Pancreas (tissue), 10 donors: ENCODE measurements at regions not wholly inside any gene's neighbourhood (a gene's known extent, or its start where the extent isn't known, plus 50 kb on each side); places are given as distances from the start of the nearest gene placed in this dataset.
"Not testable (repeated sequence)": the region's sequence is repeated elsewhere in the genome, so short reads cannot be mapped to it uniquely, and the experiment has no call there.

ENCODE experiments used
- ATAC-seq, 4 donors: fragments of 200-7000 bp; cut with Tn5 transposase; one replicate each; pipeline versions ENCODE4 v1.8.0 to v1.9.1; 2020; ENCODE audit warnings: mild to moderate bottlenecking in 4 of 4, moderate library complexity in 4 of 4
- DNase-seq, 6 donors: peaks; one replicate each; pipeline ENCODE4 v3.0.0-alpha.2; 2020
- FAIRE-seq: peaks from 2 replicates; lab custom pipeline; 2012; peaks lifted over from hg19 to GRCh38; lab: Jason Lieb, UNC
- H3K27ac ChIP-seq, 4 donors: fragments of 200-600 bp; sonication (generic); 1 replicate in 3 of 4; 2 replicates in 1 of 4; pipeline versions ENCODE4 v1.5.0 to v1.8.0; 2020
- H3K27me3 ChIP-seq, 4 donors: fragments of 200-600 bp; one replicate each; pipeline ENCODE4 v1.8.0; 2021
- H3K36me3 ChIP-seq, 3 donors: fragments of 200-600 bp; sonication (generic) in 1 of 3; one replicate each; pipeline versions ENCODE4 v1.5.0 to v1.8.0; 2020 to 2021
- H3K4me1 ChIP-seq, 3 donors: fragments of 200-600 bp; one replicate each; pipeline ENCODE4 v1.8.0; 2021
- H3K4me3 ChIP-seq, 4 donors: fragments of 200-600 bp; sonication (generic) in 2 of 4; one replicate each; pipeline versions ENCODE4 v1.5.0 to v1.8.0; 2020 to 2021
- H3K9me3 ChIP-seq, 4 donors: fragments of 200-600 bp; one replicate each; pipeline ENCODE4 v1.8.0; 2021
- WGBS, 2 donors: extraction: QIAGEN DNeasy Blood & Tissue Kit; methylation state at CpG; one replicate each; pipeline ENCODE4 v1.1.7; 2013; 5-methylcytosine and 5-hydroxymethylcytosine counted together
- intact Hi-C, 3 donors: fragments of 100-400 bp; cut with DNase I; formaldehyde crosslinking; loops; one replicate each; pipeline versions ENCODE4 v1.11.1 to v1.14.2; 2022
- TF ChIP-seq, protein P1 (sequence below), 4 donors: fragments of 200-600 bp; sonication (generic) in 3 of 4; IDR thresholded peaks; one replicate each; pipeline versions ENCODE4 v1.5.0 to v1.8.0; 2021; ENCODE audit warnings: antibody characterized with exemption in 4 of 4
- donor health status: healthy with polysubstance abuse.
- donor health status: DM: no; HTN: no; CAD: no; lungs with moderate emphysema.
- donor health status: DM: no; HTN: no; CAD: no.
- donor health status: control.
- donor health status: control.
- donor health status: Bipolar disorder and iron deficiency.
- donor health status: DM: yes; HTN: yes; CAD: no.
- donor health status: DM: no; HTN: no; CAD: no.
- donor health status: DM: no; HTN: no; CAD: no.
- donor health status: DM: yes; HTN: yes; CAD: no.

DNA sequence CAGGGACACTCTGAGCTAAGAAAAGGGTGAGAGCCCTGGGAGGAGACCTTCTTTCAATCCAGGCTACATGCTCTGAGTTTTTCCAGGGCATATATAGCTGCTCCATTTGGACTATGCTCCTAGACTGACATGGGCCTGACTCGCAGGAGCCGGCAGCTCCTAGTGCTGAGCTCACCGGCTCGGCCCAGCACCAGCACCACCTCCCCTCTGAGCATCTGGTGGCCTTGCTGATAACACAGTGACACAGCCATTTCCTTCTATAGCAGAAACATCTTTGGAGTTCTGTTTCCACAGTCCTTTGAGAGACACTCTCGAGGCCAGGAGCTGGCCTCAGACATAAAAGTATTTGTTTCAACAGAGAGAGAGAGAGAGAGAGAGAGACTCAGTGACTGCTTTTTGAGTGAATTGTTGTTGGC is 184.9 kb downstream of the TM9SF2 start:
- 8 to 14% methylated on average over 5 of the region's 5 CpGs for WGBS, 2 donors

DNA sequence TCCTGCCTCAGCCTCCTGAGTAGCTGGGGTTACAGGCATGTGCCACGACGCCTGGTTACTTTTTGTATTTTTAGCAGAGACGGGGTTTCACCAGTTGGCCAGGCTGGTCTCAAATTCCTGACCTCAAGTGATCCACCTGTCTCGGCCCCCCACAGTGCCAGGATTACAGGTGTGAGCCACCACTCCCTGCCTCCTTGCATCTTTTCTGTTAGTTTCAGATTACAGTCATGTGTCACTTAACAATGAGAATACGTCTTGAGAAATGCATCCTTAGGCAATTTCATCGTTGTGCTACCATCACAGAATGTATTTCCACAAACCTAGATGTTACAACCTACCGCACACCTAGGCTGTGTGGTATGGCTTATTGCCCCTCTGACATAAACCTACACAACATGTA is 180.4 kb downstream of the TM9SF2 start:
- Histone ChIP-seq H3K9me3 (no peaks in the 10 kb centered on the region), H3K36me3 (no peaks in the 10 kb centered on the region), H3K4me3 (no peak overlapping the region), H3K27ac (no peak overlapping the region), H3K27me3 (no peaks in the 10 kb centered on the region), H3K4me1 (peaks cover 0 to 6% (median 0%) of the 10 kb centered on the region in 3 donors)
- FAIRE-seq (no peak), ATAC-seq (no peak), DNase-seq (no peak)
- intact Hi-C loops = no loop called here
- TF ChIP-seq, protein P1, sequence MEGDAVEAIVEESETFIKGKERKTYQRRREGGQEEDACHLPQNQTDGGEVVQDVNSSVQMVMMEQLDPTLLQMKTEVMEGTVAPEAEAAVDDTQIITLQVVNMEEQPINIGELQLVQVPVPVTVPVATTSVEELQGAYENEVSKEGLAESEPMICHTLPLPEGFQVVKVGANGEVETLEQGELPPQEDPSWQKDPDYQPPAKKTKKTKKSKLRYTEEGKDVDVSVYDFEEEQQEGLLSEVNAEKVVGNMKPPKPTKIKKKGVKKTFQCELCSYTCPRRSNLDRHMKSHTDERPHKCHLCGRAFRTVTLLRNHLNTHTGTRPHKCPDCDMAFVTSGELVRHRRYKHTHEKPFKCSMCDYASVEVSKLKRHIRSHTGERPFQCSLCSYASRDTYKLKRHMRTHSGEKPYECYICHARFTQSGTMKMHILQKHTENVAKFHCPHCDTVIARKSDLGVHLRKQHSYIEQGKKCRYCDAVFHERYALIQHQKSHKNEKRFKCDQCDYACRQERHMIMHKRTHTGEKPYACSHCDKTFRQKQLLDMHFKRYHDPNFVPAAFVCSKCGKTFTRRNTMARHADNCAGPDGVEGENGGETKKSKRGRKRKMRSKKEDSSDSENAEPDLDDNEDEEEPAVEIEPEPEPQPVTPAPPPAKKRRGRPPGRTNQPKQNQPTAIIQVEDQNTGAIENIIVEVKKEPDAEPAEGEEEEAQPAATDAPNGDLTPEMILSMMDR (IDR thresholded peaks at IDR 0.05) = no peak
- WGBS, 2 donors = 92% methylated on average over 7 of the region's 7 CpGs

More for the DNA sequence above, 184.9 kb downstream of the TM9SF2 start:
- Histone ChIP-seq H3K36me3 (no peaks in the 10 kb centered on the region), H3K4me1 (no peaks in the 10 kb centered on the region), H3K9me3 (no peaks in the 10 kb centered on the region), H3K27ac (no peak overlapping the region), H3K27me3 (no peaks in the 10 kb centered on the region), H3K4me3 (no peak overlapping the region)
- ATAC-seq = peak; percentile 90 to 100 (median 97)
- intact Hi-C loops = no loop called here
- FAIRE-seq = no peak
- DNase-seq = peak; percentile 33 to 69 (median 57)
- TF ChIP-seq, protein P1 (IDR thresholded peaks at IDR 0.05) = no peak

DNA sequence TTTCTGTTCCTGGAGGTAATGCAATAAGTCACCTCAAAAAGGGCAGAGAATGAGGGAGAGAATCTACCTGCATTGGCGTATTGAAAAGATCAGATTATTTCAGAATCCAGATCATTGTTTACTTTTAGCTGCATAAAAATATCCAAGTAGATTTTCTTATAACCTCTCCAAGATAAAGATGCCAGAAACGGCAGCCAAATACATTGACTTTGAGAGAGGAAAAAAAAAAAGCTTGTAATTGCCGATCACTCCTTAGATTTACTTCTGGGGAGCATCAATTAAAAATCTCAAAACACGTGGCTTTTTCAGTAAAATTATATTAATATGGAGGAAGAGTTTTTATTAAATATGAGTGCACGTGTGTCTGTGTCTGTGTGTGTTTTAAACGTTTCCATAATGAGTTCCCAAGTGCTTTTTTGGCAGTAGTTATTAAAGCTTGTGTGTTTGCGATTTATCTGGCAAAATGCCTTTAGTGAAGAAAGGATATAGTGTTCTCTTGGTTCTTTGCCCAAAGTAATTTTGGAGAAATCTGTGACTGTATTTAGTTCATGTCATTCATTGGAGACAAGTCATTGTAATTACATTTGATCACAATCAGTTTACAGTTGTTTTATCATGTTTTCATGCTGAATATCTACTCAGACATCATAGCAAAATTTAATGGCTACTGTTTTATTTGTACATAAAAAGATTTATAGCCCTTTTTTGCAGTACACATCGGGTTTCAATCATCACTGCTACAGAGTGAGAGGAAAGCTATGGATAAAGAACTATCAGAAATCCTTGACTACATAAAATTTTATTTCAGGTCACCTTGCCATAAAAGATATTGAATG is 176.1 kb downstream of the TM9SF2 start:
- no peaks in the 10 kb centered on the region for H3K36me3 ChIP-seq
- TF ChIP-seq, protein P1 (IDR thresholded peaks at IDR 0.05) = no peak
- intact Hi-C loops = no loop called here
- H3K9me3 ChIP-seq = no peaks in the 10 kb centered on the region
- H3K27ac ChIP-seq = no peak overlapping the region
- no peaks in the 10 kb centered on the region for H3K27me3 ChIP-seq
- no peak overlapping the region for H3K4me3 ChIP-seq
- 28 to 32% methylated on average over 8 of the region's 8 CpGs for WGBS, 2 donors
- no peak for FAIRE-seq
- no peak for ATAC-seq
- H3K4me1 ChIP-seq = peaks cover 0 to 6% (median 0%) of the 10 kb centered on the region in 3 donors
- DNase-seq = no peak

DNA sequence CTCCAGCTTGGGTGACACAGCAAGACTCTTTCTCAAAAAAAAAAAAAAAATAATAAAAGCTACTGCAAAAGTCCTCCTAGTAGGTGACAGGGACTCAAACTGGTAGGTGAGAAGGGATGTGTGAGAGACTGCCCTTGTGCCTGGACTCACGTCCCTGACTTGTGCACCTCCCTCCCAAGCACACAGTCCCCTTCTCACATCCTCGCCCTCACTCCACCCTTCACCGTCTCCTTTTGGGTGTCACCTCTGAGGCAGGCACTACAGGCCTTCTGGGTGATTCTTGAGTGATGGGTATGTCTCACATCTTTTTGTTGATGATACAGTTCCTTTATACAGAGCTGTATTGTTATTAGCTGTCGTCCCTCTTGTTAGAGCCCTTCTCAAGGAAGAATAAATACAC is 170.5 kb downstream of the TM9SF2 start:
- FAIRE-seq = no peak
- TF ChIP-seq, protein P1 (IDR thresholded peaks at IDR 0.05) = no peak
- H3K27ac ChIP-seq = no peak overlapping the region
- H3K4me1 ChIP-seq = no peaks in the 10 kb centered on the region
- H3K27me3 ChIP-seq = no peaks in the 10 kb centered on the region
- no peaks in the 10 kb centered on the region for H3K9me3 ChIP-seq
- no peak overlapping the region for H3K4me3 ChIP-seq
- DNase-seq = no peak
- no peaks in the 10 kb centered on the region for H3K36me3 ChIP-seq
- ATAC-seq = no peak
- intact Hi-C loops = no loop called here
- WGBS, 2 donors = 83 to 93% methylated on average over 4 of the region's 4 CpGs

DNA sequence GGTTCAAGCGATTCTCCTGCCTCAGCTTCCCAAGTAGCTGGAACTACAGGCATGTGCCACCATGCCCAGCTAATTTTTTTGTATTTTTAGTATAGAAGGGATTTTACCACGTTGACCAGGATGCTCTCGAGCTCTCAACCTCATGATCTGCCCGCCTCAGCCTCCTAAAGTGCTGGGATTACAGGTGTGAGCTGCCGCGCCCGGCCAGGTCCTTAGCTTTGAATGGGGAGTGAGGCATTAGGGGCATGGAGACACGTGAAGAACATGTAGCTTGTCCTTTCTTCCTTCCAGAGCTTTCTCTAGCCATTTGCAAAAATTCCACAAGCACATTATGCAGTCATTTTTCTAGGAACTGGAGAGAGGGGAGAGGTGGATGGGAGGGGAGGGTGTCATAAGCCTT is 167.8 kb downstream of the TM9SF2 start:
- 88 to 91% methylated on average over 7 to 8 of the region's 8 CpGs for WGBS, 2 donors
- H3K4me3 ChIP-seq, intact Hi-C loops, H3K4me1 ChIP-seq, H3K27ac ChIP-seq, DNase-seq, H3K9me3 ChIP-seq, H3K27me3 ChIP-seq, H3K36me3 ChIP-seq, ATAC-seq, FAIRE-seq: not testable (repeated sequence)
